HG03103 (cell line): ENCODE measurements at regions not wholly inside any gene's neighbourhood (a gene's known extent, or its start where the extent isn't known, plus 50 kb on each side); places are given as distances from the start of the nearest gene placed in this dataset.
"Not testable (repeated sequence)": the region's sequence is repeated elsewhere in the genome, so short reads cannot be mapped to it uniquely, and the experiment has no call there.

Experiments used
- ATAC-seq: cut with Tn5 transposase; IDR thresholded peaks from one replicate; pipeline ENCODE4 v1.9.1; 2021; ENCODE audit warnings: low read depth; ENCODE audit not compliant: unreplicated experiment

GRCh38 chr4:54402880-54403480 is 173.9 kb downstream of the PDGFRA start:
- ATAC-seq, result no peak

- no peak for ATAC-seq
Observed at GRCh38 chr4:54403700-54404453, 174.8 kb downstream of the PDGFRA start.

GRCh38 chr4:54409270-54409817 is 180.3 kb downstream of the PDGFRA start:
- ATAC-seq, result not testable (repeated sequence)

GRCh38 chr4:54414545-54414944 is 185.5 kb downstream of the PDGFRA start:
- no peak for ATAC-seq

- ATAC-seq, result no peak
Observed at GRCh38 chr4:54417476-54417875, 188.4 kb downstream of the PDGFRA start.

GRCh38 chr4:54418468-54418867 is 189.4 kb downstream of the PDGFRA start:
- ATAC-seq, result no peak

- ATAC-seq, result no peak
Observed at GRCh38 chr4:54423066-54423465, 194.0 kb downstream of the PDGFRA start.

- no peak for ATAC-seq
Observed at GRCh38 chr4:54427826-54428225, 198.7 kb downstream of the PDGFRA start.

GRCh38 chr4:54428940-54429339 is 199.8 kb downstream of the PDGFRA start:
- no peak for ATAC-seq

- ATAC-seq, result no peak
Observed at GRCh38 chr4:54433686-54434085, 204.6 kb downstream of the PDGFRA start.

GRCh38 chr4:54439831-54440243 is 210.7 kb downstream of the PDGFRA start:
- no peak for ATAC-seq

GRCh38 chr4:54440394-54441136 is 211.5 kb downstream of the PDGFRA start:
- no peak for ATAC-seq

GRCh38 chr4:54445866-54446265 is 211.9 kb upstream of the KIT start:
- ATAC-seq, result no peak

GRCh38 chr4:54446581-54446980 is 211.2 kb upstream of the KIT start:
- no peak for ATAC-seq

- ATAC-seq, result no peak
Observed at GRCh38 chr4:54447304-54447703, 210.5 kb upstream of the KIT start.

- ATAC-seq, result no peak
Observed at GRCh38 chr4:54449999-54450398, 207.8 kb upstream of the KIT start.

GRCh38 chr4:54466960-54467359 is 190.8 kb upstream of the KIT start:
- not testable (repeated sequence) for ATAC-seq

- ATAC-seq, result no peak
Observed at GRCh38 chr4:54473077-54473545, 184.6 kb upstream of the KIT start.

- ATAC-seq, result no peak
Observed at GRCh38 chr4:54473798-54474197, 184.0 kb upstream of the KIT start.

- no peak for ATAC-seq
Observed at GRCh38 chr4:54475546-54475945, 182.2 kb upstream of the KIT start.

GRCh38 chr4:54482529-54483200 is 175.1 kb upstream of the KIT start:
- no peak for ATAC-seq
